ENCODE measurements at regions not wholly inside any gene's neighbourhood (a gene's known extent, or its start where the extent isn't known, plus 50 kb on each side); places are given as distances from the start of the nearest gene placed in this dataset.

GRCh38 chr4:77372375-77372774, 215.4 kb downstream of the CCNG2 start:
- no peak for DNase-seq

DNA sequence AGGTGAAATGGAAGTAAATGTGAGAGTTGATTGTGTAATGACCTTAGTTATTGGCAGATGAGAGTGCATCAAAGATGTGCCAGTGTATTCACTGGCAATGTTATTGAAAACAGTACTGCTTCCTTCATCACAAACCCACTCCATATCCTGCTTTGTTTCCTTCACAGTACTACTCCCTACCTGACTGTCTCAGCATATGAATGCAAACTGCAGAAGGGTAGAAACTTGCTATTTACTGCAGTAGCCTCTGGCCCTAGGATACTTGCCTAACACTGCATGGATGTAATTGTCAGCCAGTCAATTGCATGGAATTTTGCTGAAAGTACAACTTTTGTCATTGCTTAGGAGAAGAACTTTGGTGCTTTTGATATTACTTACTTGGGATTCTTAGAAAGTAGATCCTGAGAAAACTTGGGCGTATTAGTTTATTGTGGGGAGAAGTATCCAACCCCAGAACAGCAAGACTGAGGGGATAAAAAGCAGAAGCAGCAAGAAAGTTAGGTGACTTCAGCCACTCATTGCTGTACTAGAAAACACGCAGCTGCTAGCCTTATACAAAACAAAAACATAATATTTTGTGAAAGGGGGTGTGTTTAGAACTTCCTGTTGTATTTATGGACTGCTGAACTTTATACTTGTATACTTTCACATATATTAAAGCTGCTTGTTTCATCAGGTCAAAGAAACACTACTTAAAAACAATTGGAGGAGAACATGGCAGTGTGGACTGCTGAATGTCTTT, 219.0 kb downstream of the CCNG2 start:
- no peak for DNase-seq

DNA sequence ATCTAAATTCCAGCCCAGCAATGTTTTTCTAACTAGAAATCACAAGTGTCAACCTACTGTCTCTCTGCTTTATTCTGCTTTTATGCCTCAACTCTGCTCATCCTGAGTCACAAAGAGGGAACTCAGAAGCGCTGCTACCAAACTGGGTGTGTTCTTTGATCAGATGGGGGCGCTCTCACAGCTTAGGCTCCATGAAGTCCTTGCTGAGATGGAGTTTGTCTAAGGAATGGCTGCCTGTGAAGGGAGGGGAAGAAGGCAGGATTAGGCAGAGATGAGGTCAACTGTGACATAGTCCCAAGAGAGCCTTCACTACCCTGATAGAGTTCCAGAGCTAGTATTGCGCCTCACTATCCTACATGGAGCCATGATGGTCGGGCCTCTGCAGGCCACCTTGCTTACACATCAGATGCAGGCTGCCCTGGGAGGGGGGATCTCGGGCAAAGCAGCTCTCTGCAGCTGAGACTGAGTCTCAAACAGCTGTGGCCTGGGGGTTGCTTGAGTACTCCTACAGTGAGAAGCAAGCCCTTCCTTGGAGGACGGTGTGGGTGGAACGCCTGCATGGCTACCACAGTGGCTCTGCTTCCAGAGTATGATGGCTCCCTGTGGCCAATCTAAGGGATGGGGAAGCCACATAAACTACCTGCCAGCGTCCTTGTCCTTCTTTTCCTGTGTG, 219.9 kb downstream of the CCNG2 start:
- DNase-seq = no peak

GRCh38 chr4:77384094-77384493, 221.5 kb upstream of the CXCL13 start:
- no peak for DNase-seq

GRCh38 chr4:77385124-77385969, 220.3 kb upstream of the CXCL13 start:
- peak; percentile 73 for DNase-seq

GRCh38 chr4:77393996-77394395, 211.6 kb upstream of the CXCL13 start:
- no peak for DNase-seq

DNA sequence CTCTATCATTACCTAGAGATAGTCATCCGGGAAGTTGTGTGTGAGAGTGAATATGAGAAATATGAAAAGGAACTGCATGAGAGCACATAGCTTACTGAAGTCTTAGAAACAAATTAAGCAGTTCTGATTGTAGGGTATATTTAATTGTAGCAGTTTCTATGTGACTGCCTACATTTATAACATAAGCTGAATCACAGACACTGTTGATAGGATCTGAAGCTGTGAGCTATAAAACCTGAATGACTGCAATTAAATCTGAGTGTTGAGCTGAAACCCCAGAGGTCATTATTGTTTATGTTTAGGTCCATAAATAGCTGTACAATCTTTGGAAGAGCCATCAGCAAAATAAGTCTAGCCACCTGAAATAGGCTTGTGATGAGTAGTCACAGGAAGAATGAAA, 210.1 kb upstream of the CXCL13 start:
- no peak for DNase-seq

DNA sequence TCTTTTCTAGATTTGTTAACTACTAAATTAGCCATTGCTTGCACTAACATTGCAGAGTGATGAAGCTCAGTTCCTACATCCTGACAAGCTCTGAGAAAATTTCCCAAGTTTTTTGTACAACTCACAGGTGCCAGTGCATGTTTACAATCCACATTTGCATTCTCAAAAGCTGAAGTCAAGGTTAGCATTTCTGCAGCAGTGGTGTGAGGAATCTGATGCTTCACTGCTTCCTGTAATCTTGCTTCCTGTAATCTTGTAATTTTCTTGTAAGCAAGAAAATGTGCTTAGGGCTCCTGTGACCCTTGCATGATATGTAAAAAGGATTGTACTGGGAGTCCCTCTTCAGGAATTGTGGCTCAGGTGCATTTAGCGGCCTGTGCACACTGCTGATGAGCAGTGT, 207.4 kb upstream of the CXCL13 start:
- DNase-seq = no peak

DNA sequence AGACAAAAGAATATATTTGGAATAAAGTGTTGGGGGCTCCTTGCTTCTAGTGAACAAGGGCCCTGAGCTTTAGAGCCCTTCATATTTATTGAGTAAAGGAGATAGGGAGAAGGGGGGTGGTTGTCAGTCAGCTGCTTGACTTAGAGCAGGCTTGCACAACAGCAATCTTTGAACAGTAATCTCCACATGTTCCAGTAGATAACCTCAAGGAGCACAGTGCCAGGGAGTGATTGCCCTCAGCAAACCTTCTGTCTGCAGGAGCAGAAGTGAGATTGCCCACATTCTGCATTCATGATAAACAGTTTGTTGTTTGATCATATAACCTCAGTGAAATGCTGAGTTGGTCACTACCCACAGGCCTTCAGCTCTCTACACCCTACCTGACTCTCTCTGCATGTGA, 205.8 kb upstream of the CXCL13 start:
- no peak for DNase-seq

GRCh38 chr4:77413766-77414165, 191.9 kb upstream of the CXCL13 start:
- no peak for DNase-seq

DNA sequence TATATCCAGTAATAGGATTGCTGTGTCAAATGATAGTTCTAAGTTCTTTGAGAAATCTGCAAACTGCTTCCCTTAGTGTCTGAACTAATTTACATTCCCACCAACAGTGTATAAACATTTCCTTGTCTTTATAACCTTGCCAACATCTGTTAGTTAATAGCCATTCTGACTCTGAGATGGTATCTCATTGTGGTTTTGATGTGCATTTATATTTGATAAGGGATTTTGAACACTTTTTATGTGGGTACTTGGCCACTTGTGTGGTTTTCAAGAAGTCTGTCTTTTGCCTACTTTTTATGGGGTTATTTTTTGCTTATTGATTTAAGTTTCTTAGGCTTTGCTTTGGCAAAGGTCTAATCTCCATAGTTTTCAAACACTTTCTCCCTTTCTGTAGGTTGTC, 189.9 kb upstream of the CXCL13 start:
- DNase-seq = no peak

DNA sequence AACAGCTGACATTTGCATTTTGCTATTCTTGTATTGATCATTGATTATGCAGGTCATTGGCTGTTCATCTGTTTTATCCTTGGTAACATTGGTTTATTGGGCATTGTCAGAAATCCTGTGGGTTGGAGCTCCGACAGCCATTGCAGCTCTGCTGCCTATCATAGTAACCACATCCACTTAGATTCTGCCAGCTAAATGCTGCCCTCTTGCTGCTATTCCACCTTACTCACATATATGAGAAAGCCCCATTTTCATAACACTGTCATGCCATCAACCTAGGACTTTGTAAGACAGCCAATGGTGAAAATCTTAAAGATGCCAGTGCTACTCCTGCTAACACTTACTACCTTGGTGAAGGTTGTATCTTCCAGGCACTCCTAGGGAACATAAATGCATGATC, 187.3 kb upstream of the CXCL13 start:
- no peak for DNase-seq

DNA sequence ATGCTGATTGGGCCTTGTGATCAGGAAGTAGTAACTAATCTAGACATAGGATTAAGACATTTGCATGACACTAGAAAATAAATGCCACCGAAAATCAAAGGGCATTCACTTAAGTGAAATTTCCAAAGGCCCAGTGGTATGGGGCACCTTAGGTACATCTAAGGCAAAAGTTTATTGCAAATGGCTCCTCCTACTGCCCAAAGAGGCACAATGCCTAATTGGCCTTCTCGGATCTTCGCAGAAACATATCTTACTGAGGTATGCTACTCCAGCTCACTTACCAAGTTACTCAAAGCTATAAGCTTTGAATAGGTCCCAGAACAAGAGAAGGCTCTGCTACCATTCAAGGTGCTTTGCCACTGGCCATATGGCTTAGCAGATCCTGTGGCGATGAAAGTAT, 174.8 kb upstream of the CXCL13 start:
- no peak for DNase-seq

GRCh38 chr4:77431546-77431945, 174.1 kb upstream of the CXCL13 start:
- no peak for DNase-seq

DNA sequence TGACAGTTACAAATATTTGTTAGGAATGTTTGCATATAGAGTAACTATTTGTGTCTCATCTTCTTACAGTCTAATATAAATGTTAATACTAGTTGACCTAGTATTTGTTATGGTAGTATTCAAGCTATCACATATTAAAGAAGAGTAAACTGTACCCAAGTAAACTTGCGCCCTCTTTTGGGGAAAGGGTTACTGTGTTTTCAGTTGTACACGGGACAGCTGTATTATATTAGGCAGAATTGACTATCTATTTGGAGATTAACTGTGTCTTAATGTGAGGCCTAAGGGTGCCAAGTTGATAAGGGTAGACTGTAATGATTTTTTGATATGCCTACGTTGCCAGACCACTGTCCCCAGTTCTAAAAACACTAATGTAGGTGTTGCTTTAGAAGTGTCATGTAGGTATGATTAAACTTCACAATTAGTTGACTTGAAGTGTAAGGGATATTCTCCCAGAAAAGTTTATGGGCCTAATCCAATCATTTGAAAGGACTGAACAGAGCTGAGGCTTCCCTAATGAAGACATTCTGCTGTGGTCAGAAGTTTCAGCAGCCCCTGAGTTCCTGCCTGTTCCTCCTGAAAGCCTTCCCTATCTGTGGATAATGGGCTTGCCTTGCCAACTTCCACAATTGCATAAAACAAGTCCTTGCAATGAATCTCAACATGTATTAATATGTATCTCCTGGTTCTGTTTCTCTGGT, 172.8 kb upstream of the CXCL13 start:
- no peak for DNase-seq

- no peak for DNase-seq
These were observed 172.2 kb upstream of the CXCL13 start for GRCh38 chr4:77433418-77433733.

DNA sequence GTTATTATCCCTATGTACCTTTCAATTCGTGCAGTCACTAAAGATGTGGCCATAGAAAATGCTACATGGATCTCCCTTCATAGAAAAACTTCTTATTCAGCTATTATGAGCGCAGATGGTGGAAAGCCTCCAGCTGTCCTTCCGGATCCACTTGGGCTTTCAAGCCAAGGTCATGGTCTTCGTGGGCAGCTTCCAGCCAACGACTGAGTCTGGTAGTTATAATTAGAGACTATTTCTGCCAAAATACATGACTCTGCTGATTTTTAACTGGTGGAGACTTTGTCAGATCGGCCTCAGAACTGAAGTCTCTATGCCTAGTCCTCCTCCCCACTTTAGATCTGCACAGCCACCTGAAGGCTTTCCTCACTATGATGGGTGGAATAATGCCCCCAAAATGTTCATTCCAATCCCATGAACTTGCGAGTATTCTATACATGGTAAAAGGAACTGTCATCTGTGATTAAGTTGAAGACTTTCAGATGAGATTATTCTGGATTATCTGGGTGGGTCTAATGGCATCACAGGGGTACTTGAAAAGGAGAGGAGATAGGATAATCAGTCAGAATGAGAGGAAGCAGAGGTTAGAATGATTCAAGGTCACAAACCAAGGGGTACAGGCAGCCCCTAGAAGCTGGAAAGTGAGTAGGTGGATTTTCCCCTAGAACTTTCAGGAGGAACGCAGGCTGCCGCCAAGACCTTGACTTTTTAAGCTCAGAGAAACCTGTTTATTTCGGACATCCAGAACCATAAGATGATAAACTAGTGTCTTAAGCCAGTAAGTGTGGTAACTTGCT, 171.1 kb upstream of the CXCL13 start:
- DNase-seq = no peak

DNA sequence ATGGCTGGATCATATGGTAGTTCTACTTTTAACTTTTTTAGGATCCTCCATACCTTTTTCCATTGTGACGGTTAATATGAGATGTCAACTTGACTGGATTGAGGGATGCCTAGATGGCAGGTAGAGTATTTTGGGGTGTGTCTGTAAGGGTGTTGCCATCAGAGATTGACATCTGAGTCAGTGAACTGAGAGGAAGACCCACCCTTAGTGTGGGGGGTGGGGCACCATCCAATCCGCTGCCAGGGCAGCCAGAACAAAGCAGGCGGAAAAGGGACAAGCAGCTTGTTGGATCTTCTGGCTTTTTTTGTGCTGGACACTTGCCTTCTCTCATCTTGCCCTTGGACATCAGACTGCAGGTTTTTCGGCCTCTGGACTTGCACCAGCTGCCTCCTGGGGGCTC, 168.5 kb upstream of the CXCL13 start:
- DNase-seq = no peak

GRCh38 chr4:77438549-77438948, 167.1 kb upstream of the CXCL13 start:
- no peak for DNase-seq

- DNase-seq = no peak
These were observed 161.7 kb upstream of the CXCL13 start for GRCh38 chr4:77443941-77444340.

DNA sequence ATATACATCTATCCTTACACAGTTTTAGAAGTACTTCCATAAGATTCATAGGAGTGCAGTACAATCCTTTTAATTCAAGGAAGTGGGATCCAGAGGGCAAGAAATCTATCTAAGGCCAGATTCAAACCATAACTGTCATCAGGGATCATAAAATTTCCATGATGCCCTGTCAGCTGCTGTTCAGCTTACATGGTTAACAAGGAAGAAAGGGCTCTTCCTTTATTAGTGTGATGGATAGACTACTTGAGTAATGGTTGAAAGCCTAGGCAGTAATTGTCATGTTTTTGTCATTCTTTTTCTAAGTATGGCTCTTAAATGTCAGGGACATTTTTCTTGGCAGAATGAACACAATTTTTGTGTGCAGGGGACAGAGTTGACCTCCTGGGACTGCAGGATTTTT, 159.8 kb upstream of the CXCL13 start:
- no peak for DNase-seq

- DNase-seq = no peak
These were observed 159.0 kb upstream of the CXCL13 start for GRCh38 chr4:77446601-77447000.

- DNase-seq = no peak
These were observed 156.4 kb upstream of the CXCL13 start for GRCh38 chr4:77449171-77449570.

All from right forelimb (tissue), 1 donor.